IPS-20b (cell line): ENCODE measurements at regions not wholly inside any gene's neighbourhood (a gene's known extent, or its start where the extent isn't known, plus 50 kb on each side); places are given as distances from the start of the nearest gene placed in this dataset.

Experiments
- H3K27ac ChIP-seq: one replicate; pipeline ENCODE4 v1.5.1; 2013; ENCODE audit warnings: low read length
- H3K27me3 ChIP-seq: 2 replicates; pipeline ENCODE4 v1.6.1; 2013; ENCODE audit warnings: mild to moderate bottlenecking, low read length, inconsistent platforms; ENCODE audit not compliant: insufficient read depth
- H3K36me3 ChIP-seq: 2 replicates; pipeline ENCODE4 v1.6.1; 2013; ENCODE audit warnings: low read depth, mild to moderate bottlenecking, inconsistent platforms, low read length, moderate library complexity; ENCODE audit not compliant: insufficient read depth
- H3K4me1 ChIP-seq: 2 replicates; pipeline ENCODE4 v1.6.1; 2013; ENCODE audit warnings: mild to moderate bottlenecking, control low read depth, inconsistent platforms, low read length, moderate library complexity; ENCODE audit not compliant: insufficient read depth
- H3K4me3 ChIP-seq: 2 replicates; pipeline ENCODE4 v1.5.1; 2013; ENCODE audit warnings: mild to moderate bottlenecking, low read length, inconsistent platforms
- H3K9ac ChIP-seq: 2 replicates; pipeline ENCODE4 v1.6.1; 2013; ENCODE audit warnings: low read depth, mild to moderate bottlenecking, inconsistent platforms, low read length, moderate library complexity
- H3K9me3 ChIP-seq: 2 replicates; pipeline ENCODE4 v1.6.1; 2013; ENCODE audit warnings: mild to moderate bottlenecking, low read depth, low read length, inconsistent platforms; ENCODE audit not compliant: insufficient read depth

- Histone ChIP-seq H3K36me3 (no peaks in the 10 kb centered on the region), H3K27ac (no peak overlapping the region), H3K27me3 (no peaks in the 10 kb centered on the region), H3K9me3 (no peaks in the 10 kb centered on the region), H3K9ac (no peak overlapping the region), H3K4me1 (no peaks in the 10 kb centered on the region), H3K4me3 (no peak overlapping the region)
Measured at GRCh38 chr10:89075631-89076030, 85.0 kb downstream of the FAS start.

- Histone ChIP-seq H3K27me3 (no peaks in the 10 kb centered on the region), H3K4me1 (no peaks in the 10 kb centered on the region), H3K4me3 (no peak overlapping the region), H3K27ac (no peak overlapping the region), H3K36me3 (no peaks in the 10 kb centered on the region), H3K9ac (no peak overlapping the region), H3K9me3 (no peaks in the 10 kb centered on the region)
Measured at GRCh38 chr10:89074120-89074519, 83.5 kb downstream of the FAS start.

- Histone ChIP-seq H3K4me1 (no peaks in the 10 kb centered on the region), H3K4me3 (no peak overlapping the region), H3K27ac (no peak overlapping the region), H3K9me3 (no peaks in the 10 kb centered on the region), H3K9ac (no peak overlapping the region), H3K27me3 (no peaks in the 10 kb centered on the region), H3K36me3 (no peaks in the 10 kb centered on the region)
Measured at GRCh38 chr10:89073719-89074118, 83.1 kb downstream of the FAS start.

GRCh38 chr10:89069589-89069988 is 79.0 kb downstream of the FAS start:
- H3K36me3 ChIP-seq, result no peaks in the 10 kb centered on the region
- H3K9ac ChIP-seq, result no peak overlapping the region
- no peaks in the 10 kb centered on the region for H3K27me3 ChIP-seq
- H3K27ac ChIP-seq, result no peak overlapping the region
- no peaks in the 10 kb centered on the region for H3K9me3 ChIP-seq
- peaks cover 4% of the 10 kb centered on the region; the same call in 1 of the 2 replicates for H3K4me1 ChIP-seq
- no peak overlapping the region for H3K4me3 ChIP-seq
